AG10803 (cell line): ENCODE measurements at regions not wholly inside any gene's neighbourhood (a gene's known extent, or its start where the extent isn't known, plus 50 kb on each side); places are given as distances from the start of the nearest gene placed in this dataset.

Experiments used
- DNase-seq: peaks from one replicate; pipeline ENCODE4 v3.0.0; 2010; ENCODE audit warnings: low read depth
- H3K4me3 ChIP-seq: 2 replicates; pipeline ENCODE4 v1.5.1; 2011; ENCODE audit warnings: mild to moderate bottlenecking, low read length, control low read depth
- CTCF ChIP-seq: conservative IDR thresholded peaks from 2 replicates; pipeline ENCODE4 v1.5.1; 2011; ENCODE audit warnings: mild to moderate bottlenecking, low read length, control low read depth, inconsistent platforms

GRCh38 chr15:31461375-31461774 lies 134.7 kb downstream of the KLF13 start:
- no peak for DNase-seq
- no peak for TF ChIP-seq CTCF
- H3K4me3 ChIP-seq, result no peak overlapping the region

GRCh38 chr15:31461911-31462480 lies 135.4 kb downstream of the KLF13 start:
- TF ChIP-seq CTCF, result peak; percentile 39
- H3K4me3 ChIP-seq, result no peak overlapping the region
- no peak for DNase-seq

GRCh38 chr15:31463521-31464102 lies 137.0 kb downstream of the KLF13 start:
- H3K4me3 ChIP-seq, result no peak overlapping the region
- TF ChIP-seq CTCF, result no peak
- no peak for DNase-seq

DNA sequence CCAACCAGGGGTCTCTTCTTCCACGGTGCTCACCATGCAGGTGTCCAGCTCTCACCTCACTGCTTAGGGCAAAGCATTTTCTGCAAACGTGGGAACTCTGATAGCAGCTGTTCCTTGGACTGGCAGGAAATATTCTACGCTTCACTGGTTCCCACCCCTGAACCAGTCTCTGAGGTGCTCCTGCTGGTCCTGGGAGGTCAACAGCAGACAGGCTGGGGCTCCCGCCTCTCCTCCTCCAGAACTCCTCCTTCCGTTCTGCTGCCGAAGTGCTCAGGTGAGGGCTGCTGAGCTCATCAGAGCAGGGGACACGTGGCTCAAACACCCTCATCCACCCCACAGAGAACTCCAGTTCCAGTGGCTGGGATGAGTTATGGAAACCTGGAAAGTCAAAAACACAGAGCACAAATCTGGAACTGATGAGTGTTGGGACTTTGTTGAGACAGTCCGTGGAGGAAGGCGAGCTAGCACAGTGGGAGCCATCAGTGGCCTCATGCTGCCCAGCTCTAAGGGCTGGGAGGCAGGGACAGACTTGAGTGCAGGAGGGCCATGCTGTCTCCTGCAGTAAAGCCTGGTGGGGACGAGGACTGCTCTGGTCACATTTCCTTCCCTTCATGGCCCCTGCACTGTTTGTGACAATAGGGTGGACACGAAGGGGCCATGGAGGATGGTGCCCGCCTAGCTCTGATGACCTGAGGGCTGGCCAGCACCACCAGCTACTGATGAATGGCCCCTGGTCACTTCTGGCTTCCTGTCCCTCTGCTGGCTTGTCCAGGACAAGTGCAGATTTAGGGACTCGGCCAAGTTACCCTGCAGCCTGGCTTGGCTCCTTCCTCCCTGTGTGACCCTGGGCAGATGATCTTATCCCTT lies 137.8 kb downstream of the KLF13 start:
- no peak for TF ChIP-seq CTCF
- no peak overlapping the region for H3K4me3 ChIP-seq
- no peak for DNase-seq

DNA sequence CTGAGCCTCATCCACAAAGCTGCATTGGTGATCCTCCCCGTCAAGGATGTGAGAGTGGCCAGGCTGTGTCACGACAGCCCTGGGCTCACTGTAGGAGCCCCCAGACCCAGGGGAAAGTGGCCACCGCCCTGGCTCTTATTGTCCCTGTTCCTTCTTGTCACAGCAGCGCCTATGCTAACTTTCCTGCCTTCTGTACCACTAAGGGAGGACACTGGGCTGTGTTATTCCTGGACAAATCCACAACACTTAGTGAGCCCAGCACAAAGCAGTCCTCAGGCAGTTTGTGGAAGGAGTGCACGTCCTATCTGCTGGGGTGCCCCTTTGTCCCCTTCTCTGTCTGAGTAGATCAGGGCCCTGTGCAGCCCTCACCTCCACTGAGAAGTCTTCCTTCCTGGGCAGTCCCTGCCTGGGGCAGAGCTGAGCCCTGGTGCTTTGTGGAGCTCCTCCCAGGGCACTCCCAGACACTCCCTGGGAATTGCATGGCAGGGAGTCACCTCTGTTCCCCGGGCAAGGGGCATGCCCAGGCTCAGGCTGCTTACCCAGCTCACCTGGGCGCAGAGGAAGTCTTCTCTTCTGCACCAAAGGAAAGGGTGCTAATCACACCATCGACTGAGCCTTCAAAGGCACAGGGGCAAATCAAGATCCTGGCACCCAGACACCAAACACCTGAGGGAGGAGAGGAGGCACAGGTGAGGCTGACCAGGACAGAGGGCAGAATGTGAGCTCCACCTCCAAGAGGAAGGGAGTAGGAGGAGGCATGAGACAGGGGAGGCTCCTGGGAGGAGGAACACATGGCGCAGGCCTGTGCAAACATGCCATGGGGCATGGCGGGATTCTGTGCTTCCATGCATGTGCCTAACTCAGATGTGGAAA lies 138.7 kb downstream of the KLF13 start:
- no peak overlapping the region for H3K4me3 ChIP-seq
- no peak for TF ChIP-seq CTCF
- DNase-seq, result no peak

DNA sequence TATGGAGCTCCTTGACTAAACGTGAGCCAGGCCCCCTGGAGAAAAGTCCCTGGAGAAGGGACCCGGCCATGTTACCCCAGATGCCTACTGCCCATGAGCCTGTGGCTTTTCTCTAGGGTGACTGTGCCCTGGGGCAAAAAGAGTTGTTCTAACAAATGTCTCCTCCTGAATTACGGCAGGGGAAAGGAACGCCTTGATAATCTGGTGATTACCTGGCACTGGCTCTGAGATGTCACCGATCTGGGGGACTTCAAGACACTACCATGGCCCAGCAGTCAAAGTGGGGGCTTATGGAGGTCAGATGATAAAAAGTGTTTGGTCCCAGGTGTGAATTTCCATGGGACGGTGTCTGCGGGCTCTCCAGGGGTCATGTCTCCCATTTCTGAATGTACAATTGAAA lies 140.7 kb downstream of the KLF13 start:
- DNase-seq, result no peak
- no peak overlapping the region for H3K4me3 ChIP-seq
- no peak for TF ChIP-seq CTCF
